ENCODE measurements at regions not wholly inside any gene's neighbourhood (a gene's known extent, or its start where the extent isn't known, plus 50 kb on each side); places are given as distances from the start of the nearest gene placed in this dataset.

GRCh38 chr4:181194096-181194495 is 1049.1 kb upstream of the TENM3 start:
- H3K27me3 ChIP-seq (ENCODE audit: control insufficient read depth, insufficient read depth, low read length) = no peaks in the 10 kb centered on the region
- H3K79me1 ChIP-seq (ENCODE audit: low read depth in 1 of 2, low read length in 2 of 2) = no peaks in the 10 kb centered on the region
- intact Hi-C loops (cut with micrococcal nuclease) = no loop called here
- H3K18ac ChIP-seq (ENCODE audit: low read depth, low read length) = no peak overlapping the region
- H3K9ac ChIP-seq (ENCODE audit: low read depth, low read length) = no peak overlapping the region
- no peaks in the 10 kb centered on the region for H4K20me1 ChIP-seq (ENCODE audit: insufficient read depth, low read length)
- in situ Hi-C loops (cut with MboI; ENCODE audit: low sequenced_read_pairs) = no loop called here
- H3K27ac ChIP-seq (ENCODE audit: insufficient read depth, low read length) = no peak overlapping the region
- H3K4me3 ChIP-seq (ENCODE audit: insufficient read depth, low read depth, low read length) = no peak overlapping the region
- dilution Hi-C loops (cut with HindIII; ENCODE audit: low sequenced_read_pairs, unreplicated experiment) = no loop called here
- no peak overlapping the region for H2BK5ac ChIP-seq (ENCODE audit: low read depth, low read length, poor library complexity, severe bottlenecking)
- TF ChIP-seq ELK1 (IDR thresholded peaks at IDR 0.05; ENCODE audit: borderline replicate concordance, low read depth, low read length) (no peak), POLR2A (IDR thresholded peaks at IDR 0.05; ENCODE audit: low read depth, low read length) (no peak), RAD21 (IDR thresholded peaks at IDR 0.05; ENCODE audit: low read length) (no peak), MAFK (IDR thresholded peaks at IDR 0.05; ENCODE audit: low read depth, low read length) (no peak), BHLHE40 (IDR thresholded peaks at IDR 0.05; ENCODE audit: low read depth, low read length) (no peak), MAZ (IDR thresholded peaks at IDR 0.05; ENCODE audit: borderline replicate concordance, low read depth, low read length) (no peak), CTCF (conservative IDR thresholded peaks at IDR 0.05; ENCODE audit: low read depth, low read length) (no peak), CEBPB (IDR thresholded peaks at IDR 0.05; ENCODE audit: low read depth, low read length) (no peak), CHD1 (IDR thresholded peaks at IDR 0.05; ENCODE audit: low read depth, low read length) (no peak), MXI1 (IDR thresholded peaks at IDR 0.05; ENCODE audit: borderline replicate concordance, low read depth, low read length) (no peak)
- TF ChIP-seq, protein P1, sequence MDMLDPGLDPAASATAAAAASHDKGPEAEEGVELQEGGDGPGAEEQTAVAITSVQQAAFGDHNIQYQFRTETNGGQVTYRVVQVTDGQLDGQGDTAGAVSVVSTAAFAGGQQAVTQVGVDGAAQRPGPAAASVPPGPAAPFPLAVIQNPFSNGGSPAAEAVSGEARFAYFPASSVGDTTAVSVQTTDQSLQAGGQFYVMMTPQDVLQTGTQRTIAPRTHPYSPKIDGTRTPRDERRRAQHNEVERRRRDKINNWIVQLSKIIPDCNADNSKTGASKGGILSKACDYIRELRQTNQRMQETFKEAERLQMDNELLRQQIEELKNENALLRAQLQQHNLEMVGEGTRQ (IDR thresholded peaks at IDR 0.05; ENCODE audit: low read depth, low read length) = no peak
- no TSS peak for BruUV-seq (replicated peaks)
- H3K9me1 ChIP-seq (ENCODE audit: insufficient read depth, low read length) = no peaks in the 10 kb centered on the region
- H4K8ac ChIP-seq (ENCODE audit: low read depth in 2 of 2, low read length in 2 of 2) = no peak overlapping the region
- H2BK15ac ChIP-seq (ENCODE audit: low read depth, low read length) = no peak overlapping the region
- DNase-seq (peak; percentile 1), ATAC-seq (ENCODE audit: low read depth) (no peak)
- no peaks in the 10 kb centered on the region for H3K36me3 ChIP-seq (ENCODE audit: control insufficient read depth, insufficient read depth, low read length)
- no peak overlapping the region for H3K23ac ChIP-seq (ENCODE audit: low read depth, low read length)
- H3K4me1 ChIP-seq (ENCODE audit: control insufficient read depth, insufficient read depth, low read length) = no peaks in the 10 kb centered on the region
- H2AK9ac ChIP-seq (replicated peaks; ENCODE audit: low read depth, low read length, poor library complexity) = no peak overlapping the region
- no peak overlapping the region for H2BK120ac ChIP-seq (ENCODE audit: low read depth, low read length)
- no peak overlapping the region for H2AFZ ChIP-seq (replicated peaks; ENCODE audit: low read length, poor library complexity)
- H2AK5ac ChIP-seq (ENCODE audit: low read depth, low read length) = no peak overlapping the region
- 40% methylated on average over 2 of the region's 5 CpGs; no CpG with 5 or more reads in 1 of the 2 experiments for WGBS, 2 experiments (ENCODE audit: extremely low coverage in 2 of 2, insufficient read length in 1 of 2)
- H4K5ac ChIP-seq (ENCODE audit: low read depth, low read length) = no peak overlapping the region
- H3K4ac ChIP-seq (ENCODE audit: low read depth, low read length) = no peak overlapping the region
- no peak overlapping the region for H4K91ac ChIP-seq (ENCODE audit: insufficient read depth, low read depth, low read length)
- no peak overlapping the region for H3K14ac ChIP-seq (replicated peaks; ENCODE audit: low read depth, low read length)
- H3K56ac ChIP-seq (ENCODE audit: extremely low read depth, insufficient read depth, low read length) = no peak overlapping the region
- H2BK20ac ChIP-seq (ENCODE audit: low read depth, low read length) = no peak overlapping the region
- ChIA-PET POLR2A (ENCODE audit: unreplicated experiment) (no interaction called here), CTCF (no interaction called here)
- no peak overlapping the region for H3K4me2 ChIP-seq (ENCODE audit: low read depth, low read length)
- H3K9me3 ChIP-seq (ENCODE audit: control insufficient read depth, insufficient read depth, low read length) = peaks cover 5% of the 10 kb centered on the region; the same call in 1 of the 2 replicates

All from IMR-90 (cell line).